ENCODE measurements at regions not wholly inside any gene's neighbourhood (a gene's known extent, or its start where the extent isn't known, plus 50 kb on each side); places are given as distances from the start of the nearest gene placed in this dataset.

GRCh38 chr4:31445526-31445925 is 725.4 kb downstream of the PCDH7 start:
- no peaks in the 10 kb centered on the region for H3K36me3 ChIP-seq (ENCODE audit: insufficient read depth, low read length, poor library complexity, severe bottlenecking)
- no peak overlapping the region for H3K4me3 ChIP-seq (ENCODE audit: low read depth, low read length, poor library complexity, severe bottlenecking)
- intact Hi-C loops (cut with micrococcal nuclease; ENCODE audit: unreplicated experiment), result no loop called here
- BruUV-seq (replicated peaks), result no TSS peak
- no peaks in the 10 kb centered on the region for H3K27me3 ChIP-seq (replicated peaks; ENCODE audit: insufficient read depth, low read depth, low read length, poor library complexity)
- H3K27ac ChIP-seq (ENCODE audit: low read depth, low read length, poor library complexity, severe bottlenecking), result no peak overlapping the region
- POLR2A ChIA-PET (ENCODE audit: low non-redundant PET), result no interaction called here
- DNase-seq (ENCODE audit: low spot score), result no peak
- H3K9me3 ChIP-seq (ENCODE audit: low read depth, low read length, poor library complexity, severe bottlenecking), result no peaks in the 10 kb centered on the region
- TF ChIP-seq EZH2 (IDR thresholded peaks at IDR 0.05; ENCODE audit: borderline replicate concordance, low read depth, low read length, poor library complexity, severe bottlenecking), result no peak
- no peak for TF ChIP-seq CTCF (conservative IDR thresholded peaks at IDR 0.05; ENCODE audit: low read depth, low read length)
- H3K4me1 ChIP-seq (ENCODE audit: insufficient read depth, low read length, poor library complexity, severe bottlenecking), result no peaks in the 10 kb centered on the region
- CTCF ChIA-PET, result no interaction called here

GRCh38 chr4:31455612-31456011 is 735.4 kb downstream of the PCDH7 start:
- ChIA-PET CTCF (no interaction called here), POLR2A (ENCODE audit: low non-redundant PET) (interaction anchor here (0.6 kb wide), 1 partner anchor 370 kb away, joined by 8 read pairs; no protein-coding TSS in a partner anchor)
- no peak for TF ChIP-seq EZH2 (IDR thresholded peaks at IDR 0.05; ENCODE audit: borderline replicate concordance, low read depth, low read length, poor library complexity, severe bottlenecking)
- no peak for TF ChIP-seq CTCF (conservative IDR thresholded peaks at IDR 0.05; ENCODE audit: low read depth, low read length)
- Histone ChIP-seq H3K36me3 (ENCODE audit: insufficient read depth, low read length, poor library complexity, severe bottlenecking) (no peaks in the 10 kb centered on the region), H3K27me3 (replicated peaks; ENCODE audit: insufficient read depth, low read depth, low read length, poor library complexity) (no peaks in the 10 kb centered on the region), H3K4me1 (ENCODE audit: insufficient read depth, low read length, poor library complexity, severe bottlenecking) (no peaks in the 10 kb centered on the region), H3K9me3 (ENCODE audit: low read depth, low read length, poor library complexity, severe bottlenecking) (no peaks in the 10 kb centered on the region), H3K4me3 (ENCODE audit: low read depth, low read length, poor library complexity, severe bottlenecking) (no peak overlapping the region), H3K27ac (ENCODE audit: low read depth, low read length, poor library complexity, severe bottlenecking) (no peak overlapping the region)
- no peak for DNase-seq (ENCODE audit: low spot score)
- BruUV-seq (replicated peaks), result no TSS peak
- intact Hi-C loops (cut with micrococcal nuclease; ENCODE audit: unreplicated experiment), result no loop called here

- ChIA-PET POLR2A (ENCODE audit: low non-redundant PET) (no interaction called here), CTCF (no interaction called here)
- Histone ChIP-seq H3K4me3 (ENCODE audit: low read depth, low read length, poor library complexity, severe bottlenecking) (no peak overlapping the region), H3K27ac (ENCODE audit: low read depth, low read length, poor library complexity, severe bottlenecking) (no peak overlapping the region), H3K36me3 (ENCODE audit: insufficient read depth, low read length, poor library complexity, severe bottlenecking) (no peaks in the 10 kb centered on the region), H3K4me1 (ENCODE audit: insufficient read depth, low read length, poor library complexity, severe bottlenecking) (no peaks in the 10 kb centered on the region), H3K9me3 (ENCODE audit: low read depth, low read length, poor library complexity, severe bottlenecking) (no peaks in the 10 kb centered on the region), H3K27me3 (replicated peaks; ENCODE audit: insufficient read depth, low read depth, low read length, poor library complexity) (no peaks in the 10 kb centered on the region)
- TF ChIP-seq CTCF (conservative IDR thresholded peaks at IDR 0.05; ENCODE audit: low read depth, low read length), result no peak
- no peak for TF ChIP-seq EZH2 (IDR thresholded peaks at IDR 0.05; ENCODE audit: borderline replicate concordance, low read depth, low read length, poor library complexity, severe bottlenecking)
- intact Hi-C loops (cut with micrococcal nuclease; ENCODE audit: unreplicated experiment), result no loop called here
- BruUV-seq (replicated peaks), result no TSS peak
- no peak for DNase-seq (ENCODE audit: low spot score)
These were observed 738.6 kb downstream of the PCDH7 start for GRCh38 chr4:31458813-31459212.
